ENCODE measurements at regions not wholly inside any gene's neighbourhood (a gene's known extent, or its start where the extent isn't known, plus 50 kb on each side); places are given as distances from the start of the nearest gene placed in this dataset.

DNA sequence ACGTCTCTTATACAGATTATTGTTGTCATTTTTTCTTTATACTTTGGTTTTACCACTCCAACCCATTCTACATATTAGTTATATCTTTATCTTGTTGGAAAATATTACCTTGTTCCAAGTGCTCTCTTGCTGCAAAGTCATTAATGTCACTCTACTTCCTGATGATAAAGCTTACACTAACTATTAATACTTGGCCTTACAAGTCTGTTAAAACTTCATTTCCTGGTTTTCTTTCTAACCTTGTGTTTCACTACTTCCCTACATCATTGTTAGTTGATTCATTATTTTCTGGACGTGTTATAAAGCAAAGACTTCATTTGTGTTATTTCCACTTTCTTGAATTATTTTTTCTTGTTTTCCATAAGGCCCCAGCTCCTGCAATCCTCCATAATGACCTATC is 382.6 kb upstream of the CDH20 start:
- no peaks in the 10 kb centered on the region for H3K9me2 ChIP-seq (ENCODE audit: insufficient read depth, low read length)
- H3K4me3 ChIP-seq (ENCODE audit: low read depth, low read length, poor library complexity, severe bottlenecking) = no peak overlapping the region
- ChIA-PET CTCF (ENCODE audit: unreplicated experiment) (no interaction called here), POLR2A (no interaction called here)
- no peaks in the 10 kb centered on the region for H3K36me3 ChIP-seq (ENCODE audit: insufficient read depth, low read length)
- DNase-seq (ENCODE audit: low spot score) = no peak
- no peaks in the 10 kb centered on the region for H3K9me3 ChIP-seq (ENCODE audit: low read length)
- H4K20me1 ChIP-seq (ENCODE audit: insufficient read depth, low read length) = no peaks in the 10 kb centered on the region
- no peak overlapping the region for H2AFZ ChIP-seq (ENCODE audit: low read length)
- H3K4me2 ChIP-seq (ENCODE audit: low read length) = no peak overlapping the region
- H3K4me1 ChIP-seq (ENCODE audit: insufficient read depth, low read length, poor library complexity, severe bottlenecking) = no peaks in the 10 kb centered on the region
- no TSS peak for BruUV-seq (replicated peaks)
- no peak for TF ChIP-seq EZH2phosphoT487 (IDR thresholded peaks at IDR 0.05; ENCODE audit: borderline replicate concordance, low read depth, low read length)
- TF ChIP-seq, protein P1, sequence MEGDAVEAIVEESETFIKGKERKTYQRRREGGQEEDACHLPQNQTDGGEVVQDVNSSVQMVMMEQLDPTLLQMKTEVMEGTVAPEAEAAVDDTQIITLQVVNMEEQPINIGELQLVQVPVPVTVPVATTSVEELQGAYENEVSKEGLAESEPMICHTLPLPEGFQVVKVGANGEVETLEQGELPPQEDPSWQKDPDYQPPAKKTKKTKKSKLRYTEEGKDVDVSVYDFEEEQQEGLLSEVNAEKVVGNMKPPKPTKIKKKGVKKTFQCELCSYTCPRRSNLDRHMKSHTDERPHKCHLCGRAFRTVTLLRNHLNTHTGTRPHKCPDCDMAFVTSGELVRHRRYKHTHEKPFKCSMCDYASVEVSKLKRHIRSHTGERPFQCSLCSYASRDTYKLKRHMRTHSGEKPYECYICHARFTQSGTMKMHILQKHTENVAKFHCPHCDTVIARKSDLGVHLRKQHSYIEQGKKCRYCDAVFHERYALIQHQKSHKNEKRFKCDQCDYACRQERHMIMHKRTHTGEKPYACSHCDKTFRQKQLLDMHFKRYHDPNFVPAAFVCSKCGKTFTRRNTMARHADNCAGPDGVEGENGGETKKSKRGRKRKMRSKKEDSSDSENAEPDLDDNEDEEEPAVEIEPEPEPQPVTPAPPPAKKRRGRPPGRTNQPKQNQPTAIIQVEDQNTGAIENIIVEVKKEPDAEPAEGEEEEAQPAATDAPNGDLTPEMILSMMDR (conservative IDR thresholded peaks at IDR 0.05; ENCODE audit: low read length) = no peak
- no peak overlapping the region for H3K27ac ChIP-seq (ENCODE audit: low read depth, low read length, poor library complexity, severe bottlenecking)
- intact Hi-C loops (cut with micrococcal nuclease; ENCODE audit: unreplicated experiment) = no loop called here
- no peaks in the 10 kb centered on the region for H3K79me2 ChIP-seq (ENCODE audit: insufficient read depth, low read depth, low read length)

DNA sequence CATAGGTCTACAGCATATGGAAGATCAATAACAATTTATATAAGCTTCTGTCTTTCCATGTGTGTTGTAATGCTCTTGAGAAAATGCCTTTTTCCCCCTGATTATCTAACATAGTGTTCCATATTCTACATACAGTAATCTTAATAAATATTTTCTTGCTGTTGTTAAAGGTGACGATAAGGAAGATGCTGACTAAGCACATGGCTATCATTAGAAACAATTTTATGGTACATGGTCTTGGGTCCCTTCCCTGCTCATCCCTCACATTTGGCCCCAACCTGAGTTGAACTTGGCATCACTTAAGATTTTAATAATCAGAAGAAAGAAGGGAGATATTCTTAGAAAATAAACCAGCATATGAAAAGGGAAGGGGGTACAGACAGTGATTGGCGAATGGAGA is 382.1 kb upstream of the CDH20 start:
- TF ChIP-seq, protein P1 (conservative IDR thresholded peaks at IDR 0.05; ENCODE audit: low read length) = no peak
- TF ChIP-seq EZH2phosphoT487 (IDR thresholded peaks at IDR 0.05; ENCODE audit: borderline replicate concordance, low read depth, low read length) = no peak
- DNase-seq (ENCODE audit: low spot score) = no peak
- Histone ChIP-seq H3K27ac (ENCODE audit: low read depth, low read length, poor library complexity, severe bottlenecking) (no peak overlapping the region), H3K9me3 (ENCODE audit: low read length) (no peaks in the 10 kb centered on the region), H3K9me2 (ENCODE audit: insufficient read depth, low read length) (no peaks in the 10 kb centered on the region), H2AFZ (ENCODE audit: low read length) (no peak overlapping the region), H3K36me3 (ENCODE audit: insufficient read depth, low read length) (no peaks in the 10 kb centered on the region), H3K4me3 (ENCODE audit: low read depth, low read length, poor library complexity, severe bottlenecking) (no peak overlapping the region), H4K20me1 (ENCODE audit: insufficient read depth, low read length) (no peaks in the 10 kb centered on the region), H3K79me2 (ENCODE audit: insufficient read depth, low read depth, low read length) (no peaks in the 10 kb centered on the region), H3K4me2 (ENCODE audit: low read length) (no peak overlapping the region), H3K4me1 (ENCODE audit: insufficient read depth, low read length, poor library complexity, severe bottlenecking) (no peaks in the 10 kb centered on the region)
- BruUV-seq (replicated peaks) = no TSS peak
- CTCF ChIA-PET (ENCODE audit: unreplicated experiment) = no interaction called here
- POLR2A ChIA-PET = no interaction called here
- intact Hi-C loops (cut with micrococcal nuclease; ENCODE audit: unreplicated experiment) = no loop called here

DNA sequence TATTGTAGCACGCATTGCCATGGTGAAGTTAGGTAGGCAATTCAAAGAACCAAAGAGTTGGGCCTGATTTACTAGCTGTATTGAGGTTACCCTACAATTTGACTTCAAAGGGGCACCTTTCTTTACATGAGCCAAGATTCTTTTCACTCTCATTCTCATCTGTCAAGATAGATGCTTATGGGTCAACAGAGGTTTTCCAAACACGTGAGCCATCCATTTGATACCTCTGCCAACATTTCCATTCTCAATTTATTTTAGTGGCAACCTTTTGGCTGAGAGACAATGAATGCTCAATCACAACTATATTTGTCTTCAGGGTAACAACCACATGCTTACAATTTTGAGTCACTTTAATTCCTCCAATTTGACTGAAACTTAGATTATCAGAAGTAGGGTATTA is 370.6 kb upstream of the CDH20 start:
- TF ChIP-seq, protein P1 (conservative IDR thresholded peaks at IDR 0.05; ENCODE audit: low read length) = no peak
- no peak for TF ChIP-seq EZH2phosphoT487 (IDR thresholded peaks at IDR 0.05; ENCODE audit: borderline replicate concordance, low read depth, low read length)
- intact Hi-C loops (cut with micrococcal nuclease; ENCODE audit: unreplicated experiment) = no loop called here
- Histone ChIP-seq H3K4me2 (ENCODE audit: low read length) (no peak overlapping the region), H3K79me2 (ENCODE audit: insufficient read depth, low read depth, low read length) (no peaks in the 10 kb centered on the region), H4K20me1 (ENCODE audit: insufficient read depth, low read length) (no peaks in the 10 kb centered on the region), H3K9me2 (ENCODE audit: insufficient read depth, low read length) (no peaks in the 10 kb centered on the region), H3K36me3 (ENCODE audit: insufficient read depth, low read length) (no peaks in the 10 kb centered on the region), H3K9me3 (ENCODE audit: low read length) (no peaks in the 10 kb centered on the region), H3K27ac (ENCODE audit: low read depth, low read length, poor library complexity, severe bottlenecking) (no peak overlapping the region), H2AFZ (ENCODE audit: low read length) (no peak overlapping the region), H3K4me3 (ENCODE audit: low read depth, low read length, poor library complexity, severe bottlenecking) (no peak overlapping the region), H3K4me1 (ENCODE audit: insufficient read depth, low read length, poor library complexity, severe bottlenecking) (no peaks in the 10 kb centered on the region)
- CTCF ChIA-PET (ENCODE audit: unreplicated experiment) = no interaction called here
- BruUV-seq (replicated peaks) = no TSS peak
- POLR2A ChIA-PET = no interaction called here
- DNase-seq (ENCODE audit: low spot score) = no peak

Measured in OCI-LY7 (cell line).